Effector memory CD4-positive, alpha-beta T cell (primary cell): ENCODE measurements at regions not wholly inside any gene's neighbourhood (a gene's known extent, or its start where the extent isn't known, plus 50 kb on each side); places are given as distances from the start of the nearest gene placed in this dataset.
"Not testable (repeated sequence)": the region's sequence is repeated elsewhere in the genome, so short reads cannot be mapped to it uniquely, and the experiment has no call there.

Source experiments
- DNase-seq, 3 donors: peaks; one replicate each; pipeline ENCODE4 v3.0.0-alpha.2; 2020
- H3K27ac ChIP-seq: 2 replicates; pipeline ENCODE4 v1.7.0; 2013; ENCODE audit warnings: mild to moderate bottlenecking, low read length, moderate library complexity; ENCODE audit not compliant: insufficient read depth, poor library complexity, severe bottlenecking
- H3K27me3 ChIP-seq: replicated peaks from 2 replicates; pipeline ENCODE4 v1.7.0; 2013; ENCODE audit warnings: mild to moderate bottlenecking, low read length; ENCODE audit not compliant: insufficient read depth, control insufficient read depth, poor library complexity, severe bottlenecking
- H3K36me3 ChIP-seq: 2 replicates; pipeline ENCODE4 v1.7.0; 2013; ENCODE audit warnings: mild to moderate bottlenecking, low read length, moderate library complexity; ENCODE audit not compliant: control insufficient read depth, insufficient read depth
- H3K4me1 ChIP-seq: 2 replicates; pipeline ENCODE4 v1.7.0; 2013; ENCODE audit warnings: low read length, mild to moderate bottlenecking; ENCODE audit not compliant: control insufficient read depth, insufficient read depth, poor library complexity, severe bottlenecking
- H3K4me3 ChIP-seq: 2 replicates; pipeline ENCODE4 v1.7.0; 2013; ENCODE audit warnings: low read length, low read depth, mild to moderate bottlenecking; ENCODE audit not compliant: insufficient read depth, poor library complexity, severe bottlenecking
- H3K9me3 ChIP-seq: 2 replicates; pipeline ENCODE4 v1.7.0; 2013; ENCODE audit warnings: mild to moderate bottlenecking, low read length, moderate library complexity; ENCODE audit not compliant: control insufficient read depth

DNA sequence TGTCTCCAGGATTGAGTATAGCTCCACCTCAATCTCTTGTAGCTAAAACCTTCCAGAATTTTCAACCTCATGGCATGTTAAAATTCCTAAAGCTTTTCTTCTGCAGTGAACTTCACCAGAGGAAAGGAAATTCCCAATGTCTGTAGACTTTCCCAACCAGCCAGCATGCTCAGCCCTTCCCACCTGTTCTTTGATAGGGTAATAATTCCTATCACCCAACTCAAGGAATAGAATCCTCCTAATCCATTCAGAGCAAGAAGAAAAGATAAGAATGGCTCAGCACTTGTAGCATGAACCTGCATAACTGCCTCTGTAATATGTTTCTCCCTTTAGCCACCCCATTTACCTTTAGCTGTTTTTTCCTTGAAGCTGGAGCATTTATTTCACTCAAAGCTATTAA lies 301.8 kb upstream of the GADL1 start:
- Histone ChIP-seq H3K27me3 (no peaks in the 10 kb centered on the region), H3K4me3 (no peak overlapping the region), H3K36me3 (no peaks in the 10 kb centered on the region), H3K4me1 (no peaks in the 10 kb centered on the region), H3K9me3 (no peaks in the 10 kb centered on the region), H3K27ac (no peak overlapping the region)
- DNase-seq: no peak

DNA sequence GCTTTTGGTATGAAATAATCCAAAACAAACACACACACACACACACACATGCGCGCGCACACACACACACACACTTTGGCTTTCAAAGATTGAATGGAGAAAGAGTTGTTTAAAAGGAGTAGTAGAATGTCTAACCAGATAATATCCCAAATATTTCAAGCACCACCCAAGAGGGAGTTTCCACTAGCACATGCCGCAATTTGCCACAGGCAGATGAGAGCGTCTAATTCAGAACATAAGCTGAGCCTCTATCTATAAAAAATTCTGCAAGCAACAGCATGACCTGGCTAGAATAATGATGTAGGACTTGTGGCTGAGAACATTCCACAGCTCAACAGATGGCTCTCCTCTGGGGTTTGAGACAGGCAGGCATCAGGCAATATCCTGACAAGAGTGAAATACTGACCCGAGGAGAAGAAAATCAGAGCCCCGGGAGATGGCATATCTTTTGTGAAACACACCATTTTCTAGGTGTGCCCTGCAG lies 302.5 kb upstream of the GADL1 start:
- no peaks in the 10 kb centered on the region for H3K4me1 ChIP-seq
- H3K27me3 ChIP-seq: no peaks in the 10 kb centered on the region
- no peak overlapping the region for H3K27ac ChIP-seq
- no peak overlapping the region for H3K4me3 ChIP-seq
- no peaks in the 10 kb centered on the region for H3K36me3 ChIP-seq
- no peaks in the 10 kb centered on the region for H3K9me3 ChIP-seq
- DNase-seq: no peak

DNA sequence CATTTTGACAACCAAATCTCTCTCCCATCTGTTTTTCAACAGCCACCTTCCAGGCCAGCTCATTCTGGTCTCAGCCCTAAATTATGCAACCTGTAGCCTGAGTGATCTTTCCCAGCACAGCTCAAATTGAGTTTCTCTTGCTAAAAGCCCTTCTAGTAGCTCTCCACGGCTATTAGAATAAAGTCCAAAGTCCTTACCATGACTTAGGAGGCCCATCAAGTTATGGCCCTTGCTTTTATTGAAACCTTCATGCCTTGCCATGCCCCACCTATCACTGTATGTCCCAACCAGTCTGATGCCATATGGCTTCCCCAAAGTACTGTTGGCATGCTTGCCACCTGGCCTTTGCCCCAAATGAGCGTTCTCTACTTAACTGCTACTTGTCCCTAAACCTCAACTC lies 303.5 kb upstream of the GADL1 start:
- no peak for DNase-seq
- no peaks in the 10 kb centered on the region for H3K36me3 ChIP-seq
- H3K9me3 ChIP-seq: no peaks in the 10 kb centered on the region
- no peaks in the 10 kb centered on the region for H3K27me3 ChIP-seq
- H3K4me3 ChIP-seq: no peak overlapping the region
- H3K27ac ChIP-seq: no peak overlapping the region
- H3K4me1 ChIP-seq: no peaks in the 10 kb centered on the region

DNA sequence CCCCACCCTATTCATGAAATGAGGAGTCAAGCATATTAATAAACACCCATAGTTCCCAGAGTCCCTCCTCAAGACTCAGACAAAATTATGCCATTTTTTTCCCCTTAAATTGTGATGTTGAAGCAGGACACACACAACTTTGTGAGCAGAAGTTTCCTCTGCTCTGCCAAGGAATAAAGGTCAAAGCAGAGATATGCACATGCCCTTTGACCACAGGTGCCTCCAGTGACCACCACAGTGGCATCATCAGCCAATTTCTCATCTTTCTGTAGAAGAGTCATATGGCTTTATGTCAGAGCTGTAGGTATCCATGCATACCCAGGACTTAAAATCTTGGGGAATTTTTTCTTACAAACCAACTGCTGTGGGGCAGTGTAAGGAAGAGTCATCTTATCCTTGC lies 304.4 kb upstream of the GADL1 start:
- H3K27ac ChIP-seq: no peak overlapping the region
- H3K9me3 ChIP-seq: no peaks in the 10 kb centered on the region
- no peaks in the 10 kb centered on the region for H3K27me3 ChIP-seq
- no peak for DNase-seq
- no peaks in the 10 kb centered on the region for H3K4me1 ChIP-seq
- no peak overlapping the region for H3K4me3 ChIP-seq
- no peaks in the 10 kb centered on the region for H3K36me3 ChIP-seq

DNA sequence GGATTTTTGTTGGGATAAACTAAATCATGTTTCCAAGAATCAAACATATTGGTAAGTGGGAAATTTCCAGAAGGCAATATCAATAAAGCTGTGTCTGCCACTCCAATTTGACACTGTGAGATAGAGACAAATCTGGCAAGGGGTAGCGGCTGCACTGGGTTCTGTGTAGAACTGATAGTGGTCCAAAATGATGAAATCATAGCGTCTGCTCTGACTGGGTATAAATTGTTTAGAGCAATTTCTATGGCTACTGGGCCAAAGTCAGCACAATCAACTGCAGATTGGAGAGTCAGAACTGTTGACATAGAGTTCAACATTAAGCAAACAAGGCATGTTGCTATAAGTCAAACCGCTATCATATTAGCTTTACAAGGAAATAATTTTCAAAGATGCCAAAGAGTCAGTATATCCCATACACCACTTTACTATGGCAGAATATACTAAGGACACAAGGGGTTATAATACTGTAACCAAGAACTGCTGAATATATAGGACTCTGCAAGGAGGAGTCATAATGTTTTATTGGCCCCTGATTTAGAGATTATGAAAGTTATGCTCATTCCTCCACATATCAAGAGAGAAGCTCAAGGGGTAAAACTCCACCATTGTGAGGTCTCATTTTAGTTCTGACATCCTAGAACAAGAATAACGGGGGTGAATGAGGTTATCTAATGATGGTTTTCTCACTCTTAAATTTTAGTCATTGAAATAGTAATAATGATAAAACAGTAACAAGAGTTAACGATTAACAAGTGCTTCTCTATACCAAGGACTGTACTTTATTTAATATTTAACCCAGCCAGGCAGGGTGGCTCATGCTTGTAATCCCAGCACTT lies 309.7 kb upstream of the GADL1 start:
- Histone ChIP-seq H3K4me3 (no peak overlapping the region), H3K27me3 (no peaks in the 10 kb centered on the region), H3K9me3 (no peaks in the 10 kb centered on the region), H3K36me3 (no peaks in the 10 kb centered on the region), H3K4me1 (no peaks in the 10 kb centered on the region), H3K27ac (no peak overlapping the region)
- DNase-seq: no peak

DNA sequence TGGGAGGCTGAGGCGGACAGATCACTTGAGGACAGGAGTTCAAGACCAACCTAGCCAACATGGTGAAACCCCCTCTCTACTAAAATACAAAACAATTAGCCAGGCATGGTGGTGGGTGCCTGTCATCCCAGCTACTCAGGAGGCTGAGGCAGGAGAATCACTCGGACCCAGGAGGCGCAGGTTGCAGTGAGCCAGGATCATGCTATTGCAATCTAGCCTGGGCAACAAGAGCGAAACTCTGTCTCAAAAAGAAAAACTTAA lies 310.3 kb upstream of the GADL1 start:
- not testable (repeated sequence) for DNase-seq, H3K4me1 ChIP-seq, H3K9me3 ChIP-seq, H3K36me3 ChIP-seq, H3K27me3 ChIP-seq, H3K27ac ChIP-seq, H3K4me3 ChIP-seq

DNA sequence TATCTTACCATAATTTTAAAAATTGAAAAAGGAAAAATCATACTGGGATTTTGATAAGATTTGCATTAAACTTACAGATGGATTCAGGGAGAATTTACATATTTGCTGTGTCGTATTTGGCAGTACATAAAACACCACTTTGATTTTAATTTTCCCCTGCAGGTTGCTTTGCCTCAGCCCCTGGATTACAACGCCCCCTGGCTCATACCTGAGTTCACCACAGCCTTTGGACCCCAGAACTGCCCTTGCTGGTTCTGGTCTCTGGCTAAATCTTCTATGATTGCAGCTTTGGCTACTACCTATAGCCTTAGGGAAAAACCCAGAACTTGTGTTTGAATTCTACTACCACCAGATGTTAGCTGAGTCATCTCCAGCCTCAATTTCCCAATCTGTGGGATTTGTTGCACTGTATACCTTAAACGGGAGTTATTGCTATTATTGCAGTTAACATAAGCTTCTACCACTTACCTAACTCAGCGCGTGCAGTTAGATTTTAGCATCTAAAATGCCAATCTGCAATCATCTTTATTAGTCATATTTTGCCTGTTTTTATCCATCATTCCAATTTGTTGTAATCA lies 315.7 kb upstream of the GADL1 start:
- Histone ChIP-seq H3K4me3 (no peak overlapping the region), H3K9me3 (no peaks in the 10 kb centered on the region), H3K27ac (no peak overlapping the region), H3K36me3 (no peaks in the 10 kb centered on the region), H3K27me3 (no peaks in the 10 kb centered on the region), H3K4me1 (peaks cover 36% of the 10 kb centered on the region)
- no peak for DNase-seq

DNA sequence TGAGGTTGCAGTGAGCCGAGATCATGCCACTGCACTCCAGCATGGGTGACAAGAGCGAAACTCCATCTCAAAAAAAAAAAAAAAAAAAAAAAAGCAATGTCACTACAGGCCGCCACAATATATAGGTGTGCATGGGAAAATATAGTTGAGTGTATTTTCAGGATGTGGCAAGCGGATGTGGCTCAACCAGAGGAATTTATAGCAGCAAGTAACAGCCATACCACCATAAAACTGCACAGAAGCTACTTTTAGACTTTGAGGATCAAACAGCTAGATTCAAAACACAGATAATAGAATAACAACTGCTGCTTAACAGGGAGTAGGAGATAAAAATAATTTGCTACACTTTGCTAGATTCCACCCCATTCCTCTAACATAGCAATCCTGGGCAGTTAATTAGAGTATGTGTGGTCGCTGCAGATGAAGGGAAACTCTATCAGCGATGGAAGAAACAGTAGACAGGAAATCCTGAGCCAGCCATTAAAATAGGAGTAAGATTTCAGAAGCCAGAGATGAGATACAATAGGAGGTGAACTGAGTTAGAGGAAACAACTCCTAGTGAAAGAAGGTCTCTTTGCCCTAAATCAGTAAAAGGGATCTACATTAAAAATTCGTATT lies 318.7 kb upstream of the STT3B start:
- Histone ChIP-seq H3K27ac (peak overlapping the region; percentile 35), H3K9me3 (no peaks in the 10 kb centered on the region), H3K4me3 (no peak overlapping the region), H3K36me3 (no peaks in the 10 kb centered on the region), H3K4me1 (peaks cover 39% of the 10 kb centered on the region), H3K27me3 (no peaks in the 10 kb centered on the region)
- peak; percentile 25 to 52 (median 44) for DNase-seq

DNA sequence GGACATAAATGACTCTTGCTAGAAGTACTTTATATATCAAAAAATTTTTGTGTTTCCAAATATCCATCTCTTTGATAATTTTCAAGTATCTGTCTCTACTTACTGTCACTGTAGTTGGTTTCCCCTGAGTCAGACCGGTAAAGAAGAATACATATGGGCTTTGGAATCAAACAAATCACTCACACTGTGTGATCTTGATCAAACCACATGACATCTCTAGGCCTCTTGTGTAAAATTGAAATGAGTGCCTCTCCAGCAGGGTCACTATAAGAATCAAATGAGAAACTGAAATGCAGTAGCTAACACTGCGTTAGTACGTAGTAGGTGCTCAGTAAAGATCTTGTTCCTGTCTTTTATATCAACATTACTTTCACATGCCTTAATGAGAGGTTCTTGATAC lies 314.6 kb upstream of the STT3B start:
- no peak for DNase-seq
- Histone ChIP-seq H3K9me3 (no peaks in the 10 kb centered on the region), H3K36me3 (no peaks in the 10 kb centered on the region), H3K4me3 (no peak overlapping the region), H3K27me3 (no peaks in the 10 kb centered on the region), H3K27ac (no peak overlapping the region), H3K4me1 (peaks cover 55% of the 10 kb centered on the region)

DNA sequence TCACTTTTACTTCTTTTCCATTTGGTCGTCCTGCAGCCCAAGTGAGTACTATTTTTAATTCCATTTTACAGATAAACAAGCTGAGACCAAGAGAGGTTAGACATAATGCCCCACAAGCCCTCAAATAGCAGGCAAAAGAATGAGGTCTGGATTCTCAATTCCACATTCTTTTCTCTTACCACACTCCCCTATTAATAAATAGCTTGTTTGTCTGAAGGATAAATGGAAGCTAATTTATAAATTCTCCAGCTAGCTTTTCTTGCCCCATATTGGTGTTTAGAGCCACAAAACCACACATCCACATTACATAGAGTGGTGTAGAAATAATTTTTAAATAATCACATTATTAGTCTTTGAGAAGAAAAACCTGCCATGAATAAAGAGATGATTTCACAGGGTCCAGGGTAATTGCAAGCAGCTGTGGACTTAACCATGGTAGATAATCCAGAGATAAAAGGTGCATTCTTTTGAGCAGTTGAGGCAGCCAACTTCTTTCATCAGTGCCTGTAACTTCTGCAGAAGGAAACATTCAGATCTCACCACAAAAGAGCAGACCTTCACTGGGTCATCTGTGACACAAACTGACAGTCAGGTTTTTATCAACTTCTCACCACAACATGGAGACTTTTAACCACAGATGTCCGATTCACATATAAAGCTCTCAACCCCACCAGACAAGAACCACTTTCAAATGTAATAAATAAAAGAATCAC lies 313.4 kb upstream of the STT3B start:
- Histone ChIP-seq H3K4me3 (no peak overlapping the region), H3K36me3 (no peaks in the 10 kb centered on the region), H3K9me3 (no peaks in the 10 kb centered on the region), H3K4me1 (peaks cover 54% of the 10 kb centered on the region), H3K27ac (no peak overlapping the region), H3K27me3 (no peaks in the 10 kb centered on the region)
- no peak for DNase-seq
